Smooth muscle cell of the brain vasculature (primary cell): ENCODE measurements at regions not wholly inside any gene's neighbourhood (a gene's known extent, or its start where the extent isn't known, plus 50 kb on each side); places are given as distances from the start of the nearest gene placed in this dataset.

Source experiments
- DNase-seq: peaks from one replicate; pipeline ENCODE4 v3.0.0-alpha.2; 2012; ENCODE audit warnings: low read depth, low spot score

GRCh38 chr7:54846273-54846672 lies 87.3 kb upstream of the SEC61G start:
- DNase-seq: no peak

- no peak for DNase-seq
Measured at GRCh38 chr7:54847921-54848320, 88.9 kb upstream of the SEC61G start.

- DNase-seq: no peak
Measured at GRCh38 chr7:54856856-54857255, 97.8 kb upstream of the SEC61G start.

GRCh38 chr7:54857294-54857693 lies 98.3 kb upstream of the SEC61G start:
- DNase-seq: no peak

GRCh38 chr7:54858008-54858692 lies 99.1 kb upstream of the SEC61G start:
- DNase-seq: no peak

- DNase-seq: no peak
Measured at GRCh38 chr7:54859066-54859465, 100.1 kb upstream of the SEC61G start.

GRCh38 chr7:54859545-54859944 lies 100.5 kb upstream of the SEC61G start:
- DNase-seq: no peak

GRCh38 chr7:54860003-54860775 lies 101.2 kb upstream of the SEC61G start:
- DNase-seq: no peak

- DNase-seq: no peak
Measured at GRCh38 chr7:54860843-54861242, 101.8 kb upstream of the SEC61G start.

GRCh38 chr7:54864663-54865062 lies 105.7 kb upstream of the SEC61G start:
- DNase-seq: no peak

- DNase-seq: no peak
Measured at GRCh38 chr7:54869523-54869922, 110.5 kb upstream of the SEC61G start.

GRCh38 chr7:54874804-54875203 lies 115.8 kb upstream of the SEC61G start:
- DNase-seq: no peak

GRCh38 chr7:54877683-54878082 lies 118.7 kb upstream of the SEC61G start:
- DNase-seq: no peak

- no peak for DNase-seq
Measured at GRCh38 chr7:54878339-54878738, 119.3 kb upstream of the SEC61G start.

- DNase-seq: no peak
Measured at GRCh38 chr7:54879776-54880175, 120.8 kb upstream of the SEC61G start.

GRCh38 chr7:54880326-54880989 lies 121.4 kb upstream of the SEC61G start:
- no peak for DNase-seq

GRCh38 chr7:54881816-54882520 lies 123.0 kb upstream of the SEC61G start:
- no peak for DNase-seq

GRCh38 chr7:54882694-54883093 lies 123.7 kb upstream of the SEC61G start:
- no peak for DNase-seq

GRCh38 chr7:54883576-54883975 lies 124.6 kb upstream of the SEC61G start:
- DNase-seq: no peak

- DNase-seq: no peak
Measured at GRCh38 chr7:54885285-54885684, 126.3 kb upstream of the SEC61G start.

GRCh38 chr7:54888067-54888733 lies 129.2 kb upstream of the SEC61G start:
- no peak for DNase-seq

GRCh38 chr7:54888734-54889082 lies 129.7 kb upstream of the SEC61G start:
- DNase-seq: no peak
